Neutrophil (primary cell): ENCODE measurements at regions not wholly inside any gene's neighbourhood (a gene's known extent, or its start where the extent isn't known, plus 50 kb on each side); places are given as distances from the start of the nearest gene placed in this dataset.

ENCODE experiments used
- H3K27ac ChIP-seq: fragments of 200-600 bp; sonication (generic); 2 replicates; pipeline ENCODE4 v1.5.1; 2016; ENCODE audit warnings: mild to moderate bottlenecking, moderate library complexity
- H3K27me3 ChIP-seq: fragments of 200-600 bp; sonication (generic); 2 replicates; pipeline ENCODE4 v1.6.0; 2016; ENCODE audit warnings: mild to moderate bottlenecking
- H3K36me3 ChIP-seq: fragments of 200-600 bp; sonication (generic); 2 replicates; pipeline ENCODE4 v1.5.1; 2017
- H3K4me1 ChIP-seq, 2 experiments: fragments of 200-600 bp in 1 of 2; sonication (generic) in 1 of 2; 1 replicate in 1 of 2; 2 replicates in 1 of 2; pipeline versions ENCODE4 v1.5.1 to v1.6.1; 2013 to 2016; ENCODE audit warnings: low read depth in 1 of 2, low read length in 1 of 2, mild to moderate bottlenecking in 1 of 2, moderate library complexity in 1 of 2; ENCODE audit not compliant: control insufficient read depth in 1 of 2, insufficient read depth in 1 of 2
- H3K4me3 ChIP-seq, 2 experiments: fragments of 200-600 bp in 1 of 2; sonication (generic) in 1 of 2; 1 replicate in 1 of 2; 2 replicates in 1 of 2; pipeline ENCODE4 v1.5.1; 2013 to 2016; ENCODE audit warnings: low read depth in 1 of 2, low read length in 1 of 2, mild to moderate bottlenecking in 1 of 2, moderate library complexity in 1 of 2
- H3K9me3 ChIP-seq: fragments of 200-600 bp; sonication (generic); 2 replicates; pipeline ENCODE4 v1.5.1; 2016
- CTCF ChIP-seq: fragments of 200-600 bp; sonication (generic); IDR thresholded peaks from 2 replicates; pipeline ENCODE4 v1.5.1; 2016; ENCODE audit warnings: antibody characterized with exemption

- Histone ChIP-seq H3K4me3 (no peak overlapping the region), H3K27ac (no peak overlapping the region), H3K27me3 (no peaks in the 10 kb centered on the region), H3K9me3 (no peaks in the 10 kb centered on the region), H3K36me3 (no peaks in the 10 kb centered on the region), H3K4me1 (no peaks in the 10 kb centered on the region)
- TF ChIP-seq CTCF = no peak
Measured at GRCh38 chr18:39191931-39192330, 1626.3 kb upstream of the CELF4 start.

- no peak overlapping the region for H3K4me3 ChIP-seq
- TF ChIP-seq CTCF = no peak
- H3K27ac ChIP-seq = no peak overlapping the region
- H3K9me3 ChIP-seq = no peaks in the 10 kb centered on the region
- no peaks in the 10 kb centered on the region for H3K27me3 ChIP-seq
- H3K4me1 ChIP-seq = no peaks in the 10 kb centered on the region
- H3K36me3 ChIP-seq = no peaks in the 10 kb centered on the region
Measured at GRCh38 chr18:39191058-39191457, 1625.5 kb upstream of the CELF4 start.

GRCh38 chr18:39190508-39190907 is 1624.9 kb upstream of the CELF4 start:
- H3K4me3 ChIP-seq = no peak overlapping the region
- H3K9me3 ChIP-seq = no peaks in the 10 kb centered on the region
- H3K27ac ChIP-seq = no peak overlapping the region
- H3K4me1 ChIP-seq = no peaks in the 10 kb centered on the region
- TF ChIP-seq CTCF = no peak
- H3K27me3 ChIP-seq = no peaks in the 10 kb centered on the region
- no peaks in the 10 kb centered on the region for H3K36me3 ChIP-seq

GRCh38 chr18:39188278-39188677 is 1622.7 kb upstream of the CELF4 start:
- Histone ChIP-seq H3K4me3 (no peak overlapping the region), H3K9me3 (no peaks in the 10 kb centered on the region), H3K27ac (no peak overlapping the region), H3K27me3 (no peaks in the 10 kb centered on the region), H3K4me1 (no peaks in the 10 kb centered on the region), H3K36me3 (no peaks in the 10 kb centered on the region)
- TF ChIP-seq CTCF = no peak

GRCh38 chr18:39186008-39186407 is 1620.4 kb upstream of the CELF4 start:
- Histone ChIP-seq H3K9me3 (no peaks in the 10 kb centered on the region), H3K27ac (no peak overlapping the region), H3K27me3 (no peaks in the 10 kb centered on the region), H3K4me1 (no peaks in the 10 kb centered on the region), H3K36me3 (no peaks in the 10 kb centered on the region), H3K4me3 (no peak overlapping the region)
- TF ChIP-seq CTCF = no peak

- Histone ChIP-seq H3K27ac (no peak overlapping the region), H3K4me3 (no peak overlapping the region), H3K27me3 (no peaks in the 10 kb centered on the region), H3K4me1 (no peaks in the 10 kb centered on the region), H3K36me3 (no peaks in the 10 kb centered on the region), H3K9me3 (no peaks in the 10 kb centered on the region)
- no peak for TF ChIP-seq CTCF
Measured at GRCh38 chr18:39184176-39184575, 1618.6 kb upstream of the CELF4 start.
